NCI-H82 treated with DMSO at 0.1 percent for 48 hours (cell line): ENCODE measurements at regions not wholly inside any gene's neighbourhood (a gene's known extent, or its start where the extent isn't known, plus 50 kb on each side); places are given as distances from the start of the nearest gene placed in this dataset.

ENCODE experiments used
- DNase-seq: peaks from one replicate; lab custom pipeline; 2025; ENCODE audit not compliant: unreplicated experiment; lab: John Stamatoyannopoulos, UW

GRCh38 chr1:101667761-101668160 lies 329.0 kb downstream of the OLFM3 start:
- DNase-seq = no peak

- no peak for DNase-seq
Measured at GRCh38 chr1:101683136-101683535, 313.6 kb downstream of the OLFM3 start.

GRCh38 chr1:101683561-101683960 lies 313.2 kb downstream of the OLFM3 start:
- no peak for DNase-seq

- DNase-seq = no peak
Measured at GRCh38 chr1:101697072-101697471, 299.7 kb downstream of the OLFM3 start.

- DNase-seq = no peak
Measured at GRCh38 chr1:101698681-101699080, 298.0 kb downstream of the OLFM3 start.

- DNase-seq = no peak
Measured at GRCh38 chr1:101704895-101705294, 291.8 kb downstream of the OLFM3 start.

GRCh38 chr1:101706366-101706765 lies 290.4 kb downstream of the OLFM3 start:
- no peak for DNase-seq

- no peak for DNase-seq
Measured at GRCh38 chr1:101709721-101710120, 287.0 kb downstream of the OLFM3 start.

- DNase-seq = no peak
Measured at GRCh38 chr1:101713760-101714159, 283.0 kb downstream of the OLFM3 start.

- DNase-seq = no peak
Measured at GRCh38 chr1:101723415-101723814, 273.3 kb downstream of the OLFM3 start.

- no peak for DNase-seq
Measured at GRCh38 chr1:101728029-101728428, 268.7 kb downstream of the OLFM3 start.

GRCh38 chr1:101730559-101730958 lies 266.2 kb downstream of the OLFM3 start:
- DNase-seq = no peak

GRCh38 chr1:101732261-101732660 lies 264.5 kb downstream of the OLFM3 start:
- no peak for DNase-seq

GRCh38 chr1:101733340-101733739 lies 263.4 kb downstream of the OLFM3 start:
- DNase-seq = no peak

- DNase-seq = no peak
Measured at GRCh38 chr1:101738475-101738874, 258.3 kb downstream of the OLFM3 start.

GRCh38 chr1:101739146-101739545 lies 257.6 kb downstream of the OLFM3 start:
- DNase-seq = no peak

GRCh38 chr1:101739826-101740330 lies 256.8 kb downstream of the OLFM3 start:
- DNase-seq = no peak

GRCh38 chr1:101741910-101742309 lies 254.8 kb downstream of the OLFM3 start:
- no peak for DNase-seq

- no peak for DNase-seq
Measured at GRCh38 chr1:101742509-101742908, 254.2 kb downstream of the OLFM3 start.

- DNase-seq = no peak
Measured at GRCh38 chr1:101745551-101746270, 251.0 kb downstream of the OLFM3 start.

- DNase-seq = no peak
Measured at GRCh38 chr1:101748077-101748476, 248.6 kb downstream of the OLFM3 start.
